ENCODE measurements at regions not wholly inside any gene's neighbourhood (a gene's known extent, or its start where the extent isn't known, plus 50 kb on each side); places are given as distances from the start of the nearest gene placed in this dataset.

DNA sequence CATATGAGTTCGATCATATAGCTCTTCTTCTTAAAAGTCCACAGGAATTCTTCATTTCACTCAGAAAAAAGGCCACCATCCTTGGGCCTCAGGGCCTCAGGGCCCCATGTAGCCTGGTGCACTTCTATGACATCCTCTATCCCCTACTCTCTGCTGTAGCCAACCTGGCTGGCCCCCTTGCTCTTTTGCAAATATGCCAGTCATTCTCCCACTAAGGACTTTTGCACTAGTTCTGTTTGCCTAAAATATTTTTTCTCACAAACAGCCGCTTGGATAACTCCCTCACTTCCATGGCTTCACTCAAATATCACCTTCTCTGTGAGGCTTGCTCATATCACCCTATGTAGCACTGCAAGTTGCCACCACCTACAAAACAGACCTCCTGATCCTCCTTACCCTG, 604.7 kb upstream of the JAG1 start:
- Histone ChIP-seq H3K27me3 (ENCODE audit: insufficient read depth) (no peaks in the 10 kb centered on the region), H3K36me3 (ENCODE audit: insufficient read depth) (0 out of 2 replicates have a peak, but pooled peaks cover 3% of the 10 kb centered on the region), H3K27ac (ENCODE audit: low read depth) (no peak overlapping the region), H2AFZ (no peak overlapping the region), H3F3A (replicated peaks; ENCODE audit: low read depth) (no peaks in the 10 kb centered on the region; the same call in 1 of the 2 replicates), H3K4me1 (ENCODE audit: insufficient read depth) (peaks cover 12% of the 10 kb centered on the region), H3K4me3 (no peak overlapping the region), H3K4me2 (no peak overlapping the region), H3K9me2 (ENCODE audit: insufficient read depth) (no peaks in the 10 kb centered on the region), H3K79me2 (replicated peaks; ENCODE audit: insufficient read depth) (no peaks in the 10 kb centered on the region), H4K20me1 (replicated peaks; ENCODE audit: insufficient read depth) (no peaks in the 10 kb centered on the region)
- DNase-seq (ENCODE audit: low spot score) (no peak), ATAC-seq (no peak)
- peaks cover 23% of the 10 kb centered on the region for H3K4me1 Mint-ChIP-seq
- no peak for TF ChIP-seq ZNF114 (CRISPR knock-in tag; IDR thresholded peaks at IDR 0.05)
- no peak for TF ChIP-seq POLR2AphosphoS5 (IDR thresholded peaks at IDR 0.05; ENCODE audit: low read depth)
- TF ChIP-seq, protein P1, sequence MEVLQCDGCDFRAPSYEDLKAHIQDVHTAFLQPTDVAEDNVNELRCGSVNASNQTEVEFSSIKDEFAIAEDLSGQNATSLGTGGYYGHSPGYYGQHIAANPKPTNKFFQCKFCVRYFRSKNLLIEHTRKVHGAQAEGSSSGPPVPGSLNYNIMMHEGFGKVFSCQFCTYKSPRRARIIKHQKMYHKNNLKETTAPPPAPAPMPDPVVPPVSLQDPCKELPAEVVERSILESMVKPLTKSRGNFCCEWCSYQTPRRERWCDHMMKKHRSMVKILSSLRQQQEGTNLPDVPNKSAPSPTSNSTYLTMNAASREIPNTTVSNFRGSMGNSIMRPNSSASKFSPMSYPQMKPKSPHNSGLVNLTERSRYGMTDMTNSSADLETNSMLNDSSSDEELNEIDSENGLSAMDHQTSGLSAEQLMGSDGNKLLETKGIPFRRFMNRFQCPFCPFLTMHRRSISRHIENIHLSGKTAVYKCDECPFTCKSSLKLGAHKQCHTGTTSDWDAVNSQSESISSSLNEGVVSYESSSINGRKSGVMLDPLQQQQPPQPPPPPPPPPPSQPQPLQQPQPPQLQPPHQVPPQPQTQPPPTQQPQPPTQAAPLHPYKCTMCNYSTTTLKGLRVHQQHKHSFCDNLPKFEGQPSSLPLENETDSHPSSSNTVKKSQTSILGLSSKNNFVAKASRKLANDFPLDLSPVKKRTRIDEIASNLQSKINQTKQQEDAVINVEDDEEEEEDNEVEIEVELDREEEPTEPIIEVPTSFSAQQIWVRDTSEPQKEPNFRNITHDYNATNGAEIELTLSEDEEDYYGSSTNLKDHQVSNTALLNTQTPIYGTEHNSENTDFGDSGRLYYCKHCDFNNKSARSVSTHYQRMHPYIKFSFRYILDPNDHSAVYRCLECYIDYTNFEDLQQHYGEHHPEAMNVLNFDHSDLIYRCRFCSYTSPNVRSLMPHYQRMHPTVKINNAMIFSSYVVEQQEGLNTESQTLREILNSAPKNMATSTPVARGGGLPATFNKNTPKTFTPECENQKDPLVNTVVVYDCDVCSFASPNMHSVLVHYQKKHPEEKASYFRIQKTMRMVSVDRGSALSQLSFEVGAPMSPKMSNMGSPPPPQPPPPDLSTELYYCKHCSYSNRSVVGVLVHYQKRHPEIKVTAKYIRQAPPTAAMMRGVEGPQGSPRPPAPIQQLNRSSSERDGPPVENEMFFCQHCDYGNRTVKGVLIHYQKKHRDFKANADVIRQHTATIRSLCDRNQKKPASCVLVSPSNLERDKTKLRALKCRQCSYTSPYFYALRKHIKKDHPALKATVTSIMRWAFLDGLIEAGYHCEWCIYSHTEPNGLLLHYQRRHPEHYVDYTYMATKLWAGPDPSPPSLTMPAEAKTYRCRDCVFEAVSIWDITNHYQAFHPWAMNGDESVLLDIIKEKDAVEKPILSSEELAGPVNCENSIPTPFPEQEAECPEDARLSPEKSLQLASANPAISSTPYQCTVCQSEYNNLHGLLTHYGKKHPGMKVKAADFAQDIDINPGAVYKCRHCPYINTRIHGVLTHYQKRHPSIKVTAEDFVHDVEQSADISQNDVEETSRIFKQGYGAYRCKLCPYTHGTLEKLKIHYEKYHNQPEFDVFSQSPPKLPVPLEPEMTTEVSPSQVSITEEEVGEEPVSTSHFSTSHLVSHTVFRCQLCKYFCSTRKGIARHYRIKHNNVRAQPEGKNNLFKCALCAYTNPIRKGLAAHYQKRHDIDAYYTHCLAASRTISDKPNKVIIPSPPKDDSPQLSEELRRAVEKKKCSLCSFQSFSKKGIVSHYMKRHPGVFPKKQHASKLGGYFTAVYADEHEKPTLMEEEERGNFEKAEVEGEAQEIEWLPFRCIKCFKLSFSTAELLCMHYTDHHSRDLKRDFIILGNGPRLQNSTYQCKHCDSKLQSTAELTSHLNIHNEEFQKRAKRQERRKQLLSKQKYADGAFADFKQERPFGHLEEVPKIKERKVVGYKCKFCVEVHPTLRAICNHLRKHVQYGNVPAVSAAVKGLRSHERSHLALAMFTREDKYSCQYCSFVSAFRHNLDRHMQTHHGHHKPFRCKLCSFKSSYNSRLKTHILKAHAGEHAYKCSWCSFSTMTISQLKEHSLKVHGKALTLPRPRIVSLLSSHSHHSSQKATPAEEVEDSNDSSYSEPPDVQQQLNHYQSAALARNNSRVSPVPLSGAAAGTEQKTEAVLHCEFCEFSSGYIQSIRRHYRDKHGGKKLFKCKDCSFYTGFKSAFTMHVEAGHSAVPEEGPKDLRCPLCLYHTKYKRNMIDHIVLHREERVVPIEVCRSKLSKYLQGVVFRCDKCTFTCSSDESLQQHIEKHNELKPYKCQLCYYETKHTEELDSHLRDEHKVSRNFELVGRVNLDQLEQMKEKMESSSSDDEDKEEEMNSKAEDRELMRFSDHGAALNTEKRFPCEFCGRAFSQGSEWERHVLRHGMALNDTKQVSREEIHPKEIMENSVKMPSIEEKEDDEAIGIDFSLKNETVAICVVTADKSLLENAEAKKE (CRISPR knock-in tag; IDR thresholded peaks at IDR 0.05): no peak
- no peak for TF ChIP-seq STAT1 (IDR thresholded peaks at IDR 0.05; ENCODE audit: unreplicated experiment)
- no peak for TF ChIP-seq CTCF (conservative IDR thresholded peaks at IDR 0.05; ENCODE audit: low read depth in 2 of 2)
- TF ChIP-seq, protein P2, sequence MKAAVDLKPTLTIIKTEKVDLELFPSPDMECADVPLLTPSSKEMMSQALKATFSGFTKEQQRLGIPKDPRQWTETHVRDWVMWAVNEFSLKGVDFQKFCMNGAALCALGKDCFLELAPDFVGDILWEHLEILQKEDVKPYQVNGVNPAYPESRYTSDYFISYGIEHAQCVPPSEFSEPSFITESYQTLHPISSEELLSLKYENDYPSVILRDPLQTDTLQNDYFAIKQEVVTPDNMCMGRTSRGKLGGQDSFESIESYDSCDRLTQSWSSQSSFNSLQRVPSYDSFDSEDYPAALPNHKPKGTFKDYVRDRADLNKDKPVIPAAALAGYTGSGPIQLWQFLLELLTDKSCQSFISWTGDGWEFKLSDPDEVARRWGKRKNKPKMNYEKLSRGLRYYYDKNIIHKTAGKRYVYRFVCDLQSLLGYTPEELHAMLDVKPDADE (IDR thresholded peaks at IDR 0.05): no peak
- no peak for TF ChIP-seq REST (IDR thresholded peaks at IDR 0.05; ENCODE audit: unreplicated experiment)
- no peak for TF ChIP-seq CREB1 (CRISPR knock-in tag; IDR thresholded peaks at IDR 0.05; ENCODE audit: low read depth)
- no peak for TF ChIP-seq JUNB (IDR thresholded peaks at IDR 0.05; ENCODE audit: unreplicated experiment)
- no peak for TF ChIP-seq ZNF331 (CRISPR knock-in tag; IDR thresholded peaks at IDR 0.05; ENCODE audit: low read depth)
- TF ChIP-seq EZH2phosphoT487 (IDR thresholded peaks at IDR 0.05; ENCODE audit: unreplicated experiment): no peak
- no peak for TF ChIP-seq NANOG (IDR thresholded peaks at IDR 0.05; ENCODE audit: borderline replicate concordance)
- TF ChIP-seq EZH2 (IDR thresholded peaks at IDR 0.05; ENCODE audit: low read depth, unreplicated experiment): no peak
- peaks cover 7% of the 10 kb centered on the region for H3K27me3 Mint-ChIP-seq (ENCODE audit: insufficient read depth, low read depth, poor library complexity)
- peaks cover 3% of the 10 kb centered on the region; the same call in 1 of the 3 replicates for H3K9me3 Mint-ChIP-seq
- H3K36me3 Mint-ChIP-seq (ENCODE audit: low read depth): no peaks in the 10 kb centered on the region
- no peak overlapping the region for H3K27ac Mint-ChIP-seq
- no peak overlapping the region for H3K4me3 Mint-ChIP-seq

Measured in GM23338 (cell line).